ENCODE measurements at regions not wholly inside any gene's neighbourhood (a gene's known extent, or its start where the extent isn't known, plus 50 kb on each side); places are given as distances from the start of the nearest gene placed in this dataset.

DNA sequence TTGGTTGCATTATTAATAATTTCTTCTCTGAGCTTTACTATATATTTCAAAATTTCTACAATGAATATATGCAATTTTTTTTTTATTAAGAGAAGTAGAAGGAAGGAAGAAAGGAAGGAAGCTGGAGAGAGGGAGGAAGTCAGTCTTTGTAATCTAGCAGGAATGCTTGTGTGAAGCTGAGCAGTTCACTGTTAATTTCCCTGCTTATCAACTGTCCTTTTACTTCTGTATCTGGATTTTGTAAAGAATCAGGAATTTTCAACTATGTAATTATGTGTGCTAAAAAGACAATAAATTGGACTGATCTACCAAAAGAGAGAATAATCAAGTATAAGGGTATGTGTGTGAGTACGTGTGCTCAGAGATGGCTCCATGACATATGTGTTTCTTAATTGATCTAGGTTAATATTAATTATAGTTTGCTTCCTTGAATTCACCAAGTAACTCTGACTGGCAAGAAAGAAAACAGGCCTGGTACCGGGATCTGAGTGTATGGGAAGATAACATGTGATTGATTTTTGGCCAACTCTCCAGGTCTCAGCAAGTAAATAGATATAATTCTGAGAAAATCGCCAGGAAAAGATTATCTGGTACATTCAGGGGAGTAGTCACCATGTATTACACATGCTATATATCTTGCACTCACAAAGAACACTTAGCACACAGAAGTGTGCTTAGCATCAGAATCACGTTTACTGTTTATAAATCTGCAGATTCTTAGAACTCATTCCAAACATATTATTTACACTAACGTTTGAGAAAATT lies 1758.8 kb upstream of the WWC1 start:
- no peak for ATAC-seq

DNA sequence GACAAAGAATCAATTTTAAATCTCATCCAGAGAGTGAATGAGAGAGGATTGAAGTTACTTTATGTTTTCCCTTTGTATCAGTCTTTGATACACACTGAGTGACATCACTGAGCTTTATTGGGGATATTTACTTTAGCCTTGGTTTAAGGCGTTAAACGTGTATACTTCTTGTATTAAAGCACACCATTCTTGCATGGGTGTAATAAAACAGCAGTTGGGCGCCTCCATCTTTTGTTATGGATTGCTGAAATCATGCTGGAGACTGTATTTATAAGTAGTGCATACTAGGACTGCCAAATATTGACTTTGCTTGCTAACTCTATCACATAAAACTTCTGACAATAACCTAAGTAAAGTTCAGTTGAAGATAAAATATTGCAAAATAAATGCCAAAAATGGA lies 1755.8 kb upstream of the WWC1 start:
- H3K36me3 ChIP-seq, result no peaks in the 10 kb centered on the region
- H3K9me3 ChIP-seq, result no peaks in the 10 kb centered on the region
- WGBS (ENCODE audit: insufficient coverage, low coverage, low lambda C conversion rate, missing lambda C conversion rate), result 49% methylated on average over 3 of the region's 3 CpGs
- H3K27me3 ChIP-seq, result no peaks in the 10 kb centered on the region
- TF ChIP-seq, protein P1, sequence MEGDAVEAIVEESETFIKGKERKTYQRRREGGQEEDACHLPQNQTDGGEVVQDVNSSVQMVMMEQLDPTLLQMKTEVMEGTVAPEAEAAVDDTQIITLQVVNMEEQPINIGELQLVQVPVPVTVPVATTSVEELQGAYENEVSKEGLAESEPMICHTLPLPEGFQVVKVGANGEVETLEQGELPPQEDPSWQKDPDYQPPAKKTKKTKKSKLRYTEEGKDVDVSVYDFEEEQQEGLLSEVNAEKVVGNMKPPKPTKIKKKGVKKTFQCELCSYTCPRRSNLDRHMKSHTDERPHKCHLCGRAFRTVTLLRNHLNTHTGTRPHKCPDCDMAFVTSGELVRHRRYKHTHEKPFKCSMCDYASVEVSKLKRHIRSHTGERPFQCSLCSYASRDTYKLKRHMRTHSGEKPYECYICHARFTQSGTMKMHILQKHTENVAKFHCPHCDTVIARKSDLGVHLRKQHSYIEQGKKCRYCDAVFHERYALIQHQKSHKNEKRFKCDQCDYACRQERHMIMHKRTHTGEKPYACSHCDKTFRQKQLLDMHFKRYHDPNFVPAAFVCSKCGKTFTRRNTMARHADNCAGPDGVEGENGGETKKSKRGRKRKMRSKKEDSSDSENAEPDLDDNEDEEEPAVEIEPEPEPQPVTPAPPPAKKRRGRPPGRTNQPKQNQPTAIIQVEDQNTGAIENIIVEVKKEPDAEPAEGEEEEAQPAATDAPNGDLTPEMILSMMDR (IDR thresholded peaks at IDR 0.05), result no peak
- no peak for TF ChIP-seq POLR2A (IDR thresholded peaks at IDR 0.05)
- ATAC-seq, result no peak
- no peak overlapping the region for H3K4me3 ChIP-seq
- DNase-seq, result no peak
- intact Hi-C loops (cut with DNase I), result no loop called here
- H3K27ac ChIP-seq, result no peak overlapping the region
- no peaks in the 10 kb centered on the region for H3K4me1 ChIP-seq

More for the DNA sequence above, 1758.8 kb upstream of the WWC1 start:
- 37% methylated on average over 5 of the region's 5 CpGs for whole genome bisulfite sequencing (ENCODE audit: insufficient coverage, low coverage, low lambda C conversion rate, missing lambda C conversion rate)
- Histone ChIP-seq H3K4me3 (no peak overlapping the region), H3K4me1 (no peaks in the 10 kb centered on the region), H3K9me3 (no peaks in the 10 kb centered on the region), H3K27me3 (no peaks in the 10 kb centered on the region), H3K27ac (no peak overlapping the region), H3K36me3 (no peaks in the 10 kb centered on the region)
- DNase-seq, result no peak
- TF ChIP-seq POLR2A (IDR thresholded peaks at IDR 0.05), result no peak
- TF ChIP-seq, protein P1 (IDR thresholded peaks at IDR 0.05), result no peak
- intact Hi-C loops (cut with DNase I), result no loop called here

DNA sequence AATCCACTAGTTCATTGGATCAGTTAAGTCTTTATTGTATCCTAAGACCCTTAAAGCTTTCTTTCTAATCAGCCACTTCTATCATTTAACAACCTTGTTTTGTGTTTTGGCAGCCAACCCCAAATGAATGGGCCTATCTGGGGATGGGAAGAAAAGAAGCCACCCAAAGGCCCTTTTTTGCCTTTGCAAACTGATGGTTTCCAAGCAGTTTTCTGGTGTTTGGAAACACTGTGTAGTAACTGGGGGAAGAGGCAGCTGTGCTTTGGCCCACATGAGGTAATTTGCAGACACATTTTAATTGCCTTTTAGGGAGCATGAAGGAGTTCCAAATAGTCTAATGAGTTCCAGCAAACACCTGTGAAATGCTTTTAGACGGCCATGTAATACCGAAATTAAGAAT lies 1751.3 kb upstream of the WWC1 start:
- 67% methylated on average over 2 of the region's 2 CpGs for WGBS (ENCODE audit: insufficient coverage, low coverage, low lambda C conversion rate, missing lambda C conversion rate)
- Histone ChIP-seq H3K9me3 (no peaks in the 10 kb centered on the region), H3K27me3 (no peaks in the 10 kb centered on the region), H3K27ac (no peak overlapping the region), H3K36me3 (no peaks in the 10 kb centered on the region), H3K4me1 (no peaks in the 10 kb centered on the region), H3K4me3 (no peak overlapping the region)
- intact Hi-C loops (cut with DNase I), result no loop called here
- no peak for ATAC-seq
- DNase-seq, result no peak
- TF ChIP-seq, protein P1 (IDR thresholded peaks at IDR 0.05), result no peak
- no peak for TF ChIP-seq POLR2A (IDR thresholded peaks at IDR 0.05)

DNA sequence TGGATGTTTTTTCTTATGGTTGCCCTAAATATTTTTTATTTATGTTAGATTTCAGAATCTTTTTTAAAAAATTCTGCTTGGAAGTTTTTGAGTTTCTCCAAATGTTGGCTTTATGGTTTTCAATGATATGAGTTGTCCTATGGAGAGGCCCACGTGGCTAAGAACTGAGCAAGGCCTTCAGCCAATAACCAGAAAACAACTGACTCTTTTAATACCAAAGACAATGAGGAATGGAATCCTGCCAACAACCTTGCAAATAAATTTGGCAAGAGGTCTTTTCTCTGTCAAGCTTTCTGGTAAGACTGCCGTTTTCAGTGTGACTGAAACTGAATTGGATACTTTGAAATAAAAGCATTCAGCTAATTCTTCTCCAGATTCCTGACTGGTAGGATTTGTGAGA lies 1740.1 kb upstream of the WWC1 start:
- 25% methylated on average over 2 of the region's 2 CpGs for WGBS (ENCODE audit: insufficient coverage, low coverage, low lambda C conversion rate, missing lambda C conversion rate)
- H3K27me3 ChIP-seq, result no peaks in the 10 kb centered on the region
- DNase-seq, result no peak
- intact Hi-C loops (cut with DNase I), result no loop called here
- no peak overlapping the region for H3K27ac ChIP-seq
- no peak overlapping the region for H3K4me3 ChIP-seq
- ATAC-seq, result no peak
- no peaks in the 10 kb centered on the region for H3K36me3 ChIP-seq
- H3K4me1 ChIP-seq, result no peaks in the 10 kb centered on the region
- no peaks in the 10 kb centered on the region for H3K9me3 ChIP-seq
- TF ChIP-seq, protein P1 (IDR thresholded peaks at IDR 0.05), result no peak
- no peak for TF ChIP-seq POLR2A (IDR thresholded peaks at IDR 0.05)
